Left lung (tissue), 4 donors: ENCODE measurements at regions not wholly inside any gene's neighbourhood (a gene's known extent, or its start where the extent isn't known, plus 50 kb on each side); places are given as distances from the start of the nearest gene placed in this dataset.

Experiments used
- ATAC-seq: fragments of 200-7000 bp; cut with Tn5 transposase; one replicate; pipeline ENCODE4 v1.9.1; 2020; ENCODE audit warnings: moderate library complexity
- DNase-seq, 4 donors: peaks; one replicate each; pipeline ENCODE4 v3.0.0-alpha.2; 2013 to 2020
- H3K27ac ChIP-seq, 2 donors: fragments of 200-600 bp; sonication (generic) in 1 of 2; one replicate each; pipeline versions ENCODE4 v1.5.0 to v1.8.0; 2020 to 2021
- H3K27me3 ChIP-seq, 2 donors: fragments of 200-600 bp; sonication (generic) in 1 of 2; one replicate each; pipeline versions ENCODE4 v1.5.0 to v1.8.0; 2020 to 2021
- H3K36me3 ChIP-seq, 2 donors: fragments of 200-600 bp; sonication (generic) in 1 of 2; one replicate each; pipeline versions ENCODE4 v1.5.0 to v1.8.0; 2020 to 2021
- H3K4me1 ChIP-seq, 2 donors: fragments of 200-600 bp; one replicate each; pipeline ENCODE4 v1.8.0; 2021
- H3K4me3 ChIP-seq, 2 donors: fragments of 200-600 bp; sonication (generic) in 1 of 2; one replicate each; pipeline versions ENCODE4 v1.5.0 to v1.8.0; 2020 to 2021; ENCODE audit warnings: mild to moderate bottlenecking in 1 of 2
- H3K9me3 ChIP-seq, 2 donors: fragments of 200-600 bp; sonication (generic) in 1 of 2; one replicate each; pipeline versions ENCODE4 v1.5.0 to v1.8.0; 2020 to 2021
- CTCF ChIP-seq, 2 donors: fragments of 200-600 bp; sonication (generic) in 1 of 2; IDR thresholded peaks; one replicate each; pipeline versions ENCODE4 v1.5.0 to v1.8.0; 2021; ENCODE audit warnings: antibody characterized with exemption in 2 of 2
- intact Hi-C, 2 donors: fragments of 100-400 bp; cut with DNase I; formaldehyde crosslinking; loops; one replicate each; pipeline versions ENCODE4 v1.11.2 to v1.14.2; 2022
- donor health status: DM: no; HTN: yes; CAD: no.
- donor health status: DM: no; HTN: no; CAD: no.

DNA sequence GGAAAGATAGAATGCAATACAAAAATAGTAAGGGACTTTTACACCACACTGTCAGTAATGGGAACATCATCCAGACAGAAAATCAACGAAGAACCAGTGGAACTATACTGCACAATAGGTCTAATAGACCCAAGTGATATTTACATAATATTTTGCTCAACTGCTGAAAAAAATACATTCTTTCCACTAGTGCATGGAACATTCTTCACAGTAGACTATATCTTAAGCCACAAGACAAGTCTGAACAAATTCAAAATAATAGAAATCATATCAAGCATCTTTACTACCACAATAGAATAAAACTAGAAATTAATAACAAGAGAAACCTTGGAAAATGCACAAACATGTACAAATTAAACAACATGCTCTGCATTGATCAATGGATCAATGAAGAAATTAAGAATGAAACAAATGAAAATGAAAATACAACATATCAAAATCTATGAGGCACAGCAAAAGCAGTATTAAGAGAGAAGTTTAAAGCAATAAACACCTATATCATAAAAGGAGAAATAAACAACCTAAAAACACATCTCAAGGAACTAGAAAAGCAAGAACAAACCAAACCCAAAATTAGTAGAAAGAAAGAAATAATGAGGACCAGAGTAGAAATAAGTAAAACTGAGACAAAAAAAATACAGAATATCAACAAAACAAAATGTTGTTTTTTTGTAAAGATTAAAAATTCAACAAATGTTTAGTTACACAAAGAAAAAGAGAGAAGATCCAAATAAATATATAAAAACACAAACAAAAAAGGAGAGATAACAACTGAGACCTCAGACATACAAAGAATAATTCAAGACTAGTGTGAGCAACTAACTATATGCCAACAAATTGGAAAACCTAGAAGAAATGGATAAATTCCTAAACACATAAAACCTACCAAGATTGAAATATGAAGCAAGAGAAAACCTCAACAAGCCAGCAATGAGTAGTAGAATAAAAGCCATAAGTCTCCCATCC lies 51.5 kb upstream of the ANTXR2 start:
- no peak for ATAC-seq
- Histone ChIP-seq H3K27me3 (no peaks in the 10 kb centered on the region), H3K4me1 (peaks cover 0 to 19% of the 10 kb centered on the region in 2 donors), H3K36me3 (no peaks in the 10 kb centered on the region), H3K9me3 (no peaks in the 10 kb centered on the region), H3K4me3 (no peak overlapping the region), H3K27ac (no peak overlapping the region)
- no peak for TF ChIP-seq CTCF (IDR thresholded peaks at IDR 0.05)
- intact Hi-C loops: no loop called here
- DNase-seq: no peak
